ENCODE measurements at regions not wholly inside any gene's neighbourhood (a gene's known extent, or its start where the extent isn't known, plus 50 kb on each side); places are given as distances from the start of the nearest gene placed in this dataset.
"Not testable (repeated sequence)": the region's sequence is repeated elsewhere in the genome, so short reads cannot be mapped to it uniquely, and the experiment has no call there.

- no peak for DNase-seq
These were observed 180.0 kb downstream of the SOX4 start for GRCh38 chr6:21773576-21773968.

GRCh38 chr6:21777846-21778245 is 184.3 kb downstream of the SOX4 start:
- no peak for DNase-seq

GRCh38 chr6:21780141-21780540 is 186.6 kb downstream of the SOX4 start:
- no peak for DNase-seq

GRCh38 chr6:21780679-21781078 is 187.1 kb downstream of the SOX4 start:
- DNase-seq = no peak

- DNase-seq = no peak
These were observed 187.6 kb downstream of the SOX4 start for GRCh38 chr6:21781128-21781527.

- DNase-seq = no peak
These were observed 191.6 kb downstream of the SOX4 start for GRCh38 chr6:21785164-21785563.

GRCh38 chr6:21791056-21791455 is 197.5 kb downstream of the SOX4 start:
- DNase-seq = no peak

GRCh38 chr6:21791581-21791980 is 198.0 kb downstream of the SOX4 start:
- no peak for DNase-seq

- DNase-seq = no peak
These were observed 198.6 kb downstream of the SOX4 start for GRCh38 chr6:21792177-21792576.

- not testable (repeated sequence) for DNase-seq
These were observed 203.4 kb downstream of the SOX4 start for GRCh38 chr6:21796979-21797378.

- no peak for DNase-seq
These were observed 204.9 kb downstream of the SOX4 start for GRCh38 chr6:21798468-21798867.

- DNase-seq = no peak
These were observed 206.8 kb downstream of the SOX4 start for GRCh38 chr6:21800330-21800729.

GRCh38 chr6:21800948-21801438 is 207.4 kb downstream of the SOX4 start:
- no peak for DNase-seq

- no peak for DNase-seq
These were observed 208.1 kb downstream of the SOX4 start for GRCh38 chr6:21801446-21802174.

- no peak for DNase-seq
These were observed 208.7 kb downstream of the SOX4 start for GRCh38 chr6:21802175-21802822.

- no peak for DNase-seq
These were observed 211.5 kb downstream of the SOX4 start for GRCh38 chr6:21804941-21805610.

GRCh38 chr6:21807299-21808044 is 213.9 kb downstream of the SOX4 start:
- DNase-seq = no peak

GRCh38 chr6:21808045-21808470 is 214.5 kb downstream of the SOX4 start:
- no peak for DNase-seq

GRCh38 chr6:21808551-21809242 is 215.1 kb downstream of the SOX4 start:
- DNase-seq = no peak

GRCh38 chr6:21811484-21811883 is 217.9 kb downstream of the SOX4 start:
- DNase-seq = no peak

GRCh38 chr6:21816231-21816630 is 222.7 kb downstream of the SOX4 start:
- DNase-seq = no peak

- DNase-seq = no peak
These were observed 226.9 kb downstream of the SOX4 start for GRCh38 chr6:21820442-21820841.

GRCh38 chr6:21823371-21823770 is 229.8 kb downstream of the SOX4 start:
- DNase-seq = no peak

All from GF-D8 (cell line).